Colonic mucosa (tissue), 4 donors: ENCODE measurements at regions not wholly inside any gene's neighbourhood (a gene's known extent, or its start where the extent isn't known, plus 50 kb on each side); places are given as distances from the start of the nearest gene placed in this dataset.
"Not testable (repeated sequence)": the region's sequence is repeated elsewhere in the genome, so short reads cannot be mapped to it uniquely, and the experiment has no call there.

ENCODE experiments used
- DNase-seq: peaks from one replicate; pipeline ENCODE4 v3.0.0-alpha.2; 2020
- H3K27ac ChIP-seq: fragments of 200-600 bp; one replicate; pipeline ENCODE4 v1.8.0; 2021
- H3K27me3 ChIP-seq: fragments of 200-600 bp; one replicate; pipeline ENCODE4 v1.8.0; 2021
- H3K36me3 ChIP-seq: fragments of 200-600 bp; one replicate; pipeline ENCODE4 v1.8.0; 2021
- H3K4me1 ChIP-seq: fragments of 200-600 bp; one replicate; pipeline ENCODE4 v1.8.0; 2021; ENCODE audit warnings: mild to moderate bottlenecking
- H3K4me3 ChIP-seq: fragments of 200-600 bp; one replicate; pipeline ENCODE4 v1.8.0; 2021
- H3K9ac ChIP-seq, 2 donors: one replicate each; pipeline ENCODE4 v1.7.0; 2013; ENCODE audit warnings: control low read depth in 2 of 2, low read depth in 2 of 2, low read length in 2 of 2
- H3K9me3 ChIP-seq: fragments of 200-600 bp; one replicate; pipeline ENCODE4 v1.8.0; 2021
- intact Hi-C: fragments of 100-400 bp; cut with DNase I; formaldehyde crosslinking; loops from one replicate; pipeline ENCODE4 v1.14.1; 2022
- TF ChIP-seq, protein P1 (sequence below): fragments of 200-600 bp; IDR thresholded peaks from one replicate; pipeline ENCODE4 v1.8.0; 2022; ENCODE audit warnings: antibody characterized with exemption, mild to moderate bottlenecking
- donor health status: healthy.
- donor health status: DM: no; HTN: no; CAD: no.
- donor health status: DM: no; HTN: no; CAD: no.

DNA sequence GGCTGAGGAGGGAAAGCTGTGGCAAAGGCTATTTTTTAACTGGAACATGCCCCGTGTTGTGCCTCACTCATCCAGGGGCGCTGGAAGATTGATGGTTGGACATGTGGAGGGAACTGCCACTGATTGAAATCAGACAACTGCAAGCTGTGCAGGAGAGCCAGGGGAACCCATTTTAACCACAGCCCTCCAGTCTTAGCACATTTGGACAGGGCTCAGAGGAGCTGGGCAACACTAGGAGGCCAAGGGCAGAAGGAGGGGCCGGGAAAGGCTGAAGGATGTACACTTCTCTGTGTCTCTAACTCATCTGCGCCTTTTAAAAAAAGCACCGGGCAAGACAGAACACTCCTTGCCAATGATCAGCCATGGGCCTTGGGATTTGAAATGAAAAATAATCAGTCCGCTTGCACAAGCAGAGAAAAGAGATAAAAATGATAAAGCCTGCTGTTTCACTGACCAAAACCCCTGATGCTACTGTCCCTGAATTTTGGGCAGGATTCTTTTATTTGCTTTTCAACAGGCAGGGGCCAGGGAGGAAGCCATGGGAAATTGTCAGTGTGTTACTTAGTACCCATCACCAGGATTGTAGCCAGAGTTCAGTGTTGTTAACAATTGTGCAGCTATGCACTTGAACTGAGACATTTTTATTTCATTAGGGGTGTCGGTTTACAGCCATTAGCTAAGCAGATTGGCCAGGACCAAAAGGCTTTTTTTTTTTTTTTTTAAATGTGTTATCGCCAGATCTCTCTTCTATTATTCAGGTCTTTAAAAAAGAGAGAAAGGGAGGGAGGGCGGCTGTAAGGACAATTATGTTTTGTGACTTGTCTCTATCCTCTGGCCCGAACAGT lies 109.3 kb upstream of the EYA4 start:
- H3K27me3 ChIP-seq, result no peaks in the 10 kb centered on the region
- no peak overlapping the region for H3K27ac ChIP-seq
- H3K9me3 ChIP-seq, result no peaks in the 10 kb centered on the region
- TF ChIP-seq, protein P1, sequence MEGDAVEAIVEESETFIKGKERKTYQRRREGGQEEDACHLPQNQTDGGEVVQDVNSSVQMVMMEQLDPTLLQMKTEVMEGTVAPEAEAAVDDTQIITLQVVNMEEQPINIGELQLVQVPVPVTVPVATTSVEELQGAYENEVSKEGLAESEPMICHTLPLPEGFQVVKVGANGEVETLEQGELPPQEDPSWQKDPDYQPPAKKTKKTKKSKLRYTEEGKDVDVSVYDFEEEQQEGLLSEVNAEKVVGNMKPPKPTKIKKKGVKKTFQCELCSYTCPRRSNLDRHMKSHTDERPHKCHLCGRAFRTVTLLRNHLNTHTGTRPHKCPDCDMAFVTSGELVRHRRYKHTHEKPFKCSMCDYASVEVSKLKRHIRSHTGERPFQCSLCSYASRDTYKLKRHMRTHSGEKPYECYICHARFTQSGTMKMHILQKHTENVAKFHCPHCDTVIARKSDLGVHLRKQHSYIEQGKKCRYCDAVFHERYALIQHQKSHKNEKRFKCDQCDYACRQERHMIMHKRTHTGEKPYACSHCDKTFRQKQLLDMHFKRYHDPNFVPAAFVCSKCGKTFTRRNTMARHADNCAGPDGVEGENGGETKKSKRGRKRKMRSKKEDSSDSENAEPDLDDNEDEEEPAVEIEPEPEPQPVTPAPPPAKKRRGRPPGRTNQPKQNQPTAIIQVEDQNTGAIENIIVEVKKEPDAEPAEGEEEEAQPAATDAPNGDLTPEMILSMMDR, result no peak
- H3K4me3 ChIP-seq, result no peak overlapping the region
- H3K4me1 ChIP-seq, result no peaks in the 10 kb centered on the region
- intact Hi-C loops, result no loop called here
- H3K36me3 ChIP-seq, result no peaks in the 10 kb centered on the region
- DNase-seq, result no peak
- no peak overlapping the region for H3K9ac ChIP-seq

DNA sequence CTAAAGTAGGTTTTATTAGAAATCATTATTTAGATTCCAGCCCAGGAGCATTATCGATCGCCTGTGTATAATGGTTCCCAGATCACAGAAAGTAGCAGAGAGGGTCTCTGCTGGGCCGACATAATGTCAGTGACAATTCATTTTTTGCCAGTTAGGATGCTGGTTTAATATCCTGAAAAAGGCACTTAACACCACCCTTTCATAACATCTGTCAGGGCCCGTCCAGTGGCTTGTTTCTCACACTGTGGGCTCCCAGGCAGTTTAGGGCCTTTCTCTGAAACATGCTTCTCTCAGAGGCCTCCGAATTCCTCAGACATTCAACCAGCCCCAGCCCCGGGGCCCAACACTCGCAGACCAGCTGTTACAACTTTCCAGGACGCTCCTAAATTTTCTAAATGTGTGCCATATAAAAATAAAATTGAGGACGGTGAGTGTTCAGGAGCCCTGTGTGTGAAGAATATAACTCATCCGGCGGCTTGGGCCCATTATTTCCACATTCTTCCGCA lies 108.6 kb upstream of the EYA4 start:
- Histone ChIP-seq H3K27me3 (no peaks in the 10 kb centered on the region), H3K27ac (no peak overlapping the region), H3K4me1 (no peaks in the 10 kb centered on the region), H3K36me3 (no peaks in the 10 kb centered on the region), H3K9me3 (no peaks in the 10 kb centered on the region), H3K9ac (no peak overlapping the region), H3K4me3 (no peak overlapping the region)
- intact Hi-C loops, result no loop called here
- TF ChIP-seq, protein P1, result no peak
- no peak for DNase-seq

DNA sequence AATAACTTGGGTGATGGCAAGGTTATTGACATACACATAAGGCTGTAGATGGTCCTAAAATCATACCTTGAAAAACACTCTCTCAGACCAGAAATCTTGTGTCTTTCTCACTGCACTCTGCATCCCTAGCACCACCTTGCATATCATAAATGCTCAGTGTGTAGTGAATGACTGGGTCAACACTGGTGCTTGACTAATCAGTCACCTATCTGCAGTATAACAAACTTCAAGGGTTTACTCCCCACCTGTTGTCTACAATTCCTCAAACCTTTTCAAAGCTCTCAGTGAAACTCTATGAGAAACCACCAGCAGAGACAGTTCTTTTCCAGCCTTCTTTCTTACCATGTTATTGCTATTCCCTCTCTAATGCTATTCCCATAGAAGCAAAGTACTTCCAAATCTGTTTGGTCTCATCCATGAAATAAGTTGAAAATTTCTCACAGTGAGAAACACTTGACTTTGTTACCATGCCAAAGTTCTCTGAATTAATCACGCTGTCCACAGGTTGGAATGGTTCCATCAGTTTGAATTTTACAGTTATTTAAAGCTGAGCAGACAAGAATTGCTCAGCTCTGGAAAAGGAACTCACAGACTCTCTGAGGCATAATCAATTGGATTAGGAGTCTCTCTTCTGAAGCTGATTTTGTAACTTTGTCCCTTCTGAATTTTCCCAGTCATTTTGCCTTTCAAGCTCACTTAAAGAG lies 104.8 kb upstream of the EYA4 start:
- DNase-seq, result no peak
- Histone ChIP-seq H3K27me3 (no peaks in the 10 kb centered on the region), H3K36me3 (no peaks in the 10 kb centered on the region), H3K4me3 (no peak overlapping the region), H3K9me3 (no peaks in the 10 kb centered on the region), H3K27ac (no peak overlapping the region), H3K9ac (no peak overlapping the region), H3K4me1 (no peaks in the 10 kb centered on the region)
- intact Hi-C loops, result no loop called here
- TF ChIP-seq, protein P1, result no peak

DNA sequence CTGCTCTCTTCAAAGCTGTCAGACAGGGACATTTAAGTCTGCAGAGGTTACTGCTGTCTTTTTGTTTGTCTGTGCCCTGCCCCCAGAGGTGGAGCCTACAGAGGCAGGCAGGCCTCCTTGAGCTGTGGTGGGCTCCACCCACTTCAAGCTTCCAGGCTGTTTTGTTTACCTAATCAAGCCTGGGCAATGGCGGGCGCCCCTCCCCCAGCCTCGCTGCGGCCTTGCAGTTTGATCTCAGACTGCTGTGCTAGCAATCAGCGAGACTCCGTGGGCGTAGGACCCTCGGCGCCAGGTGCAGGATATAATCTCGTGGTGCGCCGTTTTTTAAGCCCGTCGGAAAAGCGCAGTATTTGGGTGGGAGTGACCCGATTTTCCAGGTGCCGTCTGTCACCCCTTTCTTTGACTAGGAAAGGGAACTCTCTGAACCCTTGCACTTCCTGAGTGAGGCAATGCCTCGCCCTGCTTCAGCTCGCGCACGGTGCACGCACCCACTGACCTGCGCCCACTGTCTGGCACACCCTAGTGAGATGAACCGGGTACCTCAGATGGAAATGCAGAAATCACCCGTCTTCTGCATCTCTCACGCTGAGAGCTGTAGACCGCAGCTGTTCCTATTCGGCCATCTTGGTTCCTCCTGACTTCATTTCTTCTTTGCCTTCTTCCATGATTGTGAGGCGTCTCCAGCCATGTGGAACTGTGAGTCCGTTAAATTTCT lies 93.5 kb upstream of the EYA4 start:
- H3K27ac ChIP-seq, H3K4me1 ChIP-seq, H3K9ac ChIP-seq, H3K36me3 ChIP-seq, H3K9me3 ChIP-seq, H3K4me3 ChIP-seq, DNase-seq, H3K27me3 ChIP-seq, intact Hi-C loops: not testable (repeated sequence)

DNA sequence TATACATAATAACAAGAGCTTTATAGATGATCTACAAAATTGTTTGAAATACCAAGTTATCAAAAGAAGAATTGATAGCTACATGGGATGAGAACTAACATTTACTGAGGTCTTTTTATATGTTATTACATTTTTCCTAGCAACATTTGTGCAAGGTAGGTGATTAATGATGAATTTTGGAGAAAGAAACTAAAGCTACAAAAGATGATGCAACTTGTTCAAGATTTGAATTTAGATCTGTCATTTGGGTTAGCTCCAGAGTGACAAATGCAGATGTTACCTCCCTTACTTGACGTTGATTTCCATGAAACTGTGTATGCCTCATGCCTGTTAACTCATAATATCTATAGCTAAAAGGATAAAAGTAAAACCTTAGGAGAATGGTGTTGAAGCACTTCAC lies 84.5 kb upstream of the EYA4 start:
- DNase-seq, result no peak
- Histone ChIP-seq H3K4me3 (no peak overlapping the region), H3K4me1 (no peaks in the 10 kb centered on the region), H3K36me3 (no peaks in the 10 kb centered on the region), H3K9me3 (no peaks in the 10 kb centered on the region), H3K9ac (no peak overlapping the region), H3K27ac (no peak overlapping the region), H3K27me3 (no peaks in the 10 kb centered on the region)
- TF ChIP-seq, protein P1, result no peak
- intact Hi-C loops, result no loop called here
